KG1 (cell line): ENCODE measurements at regions not wholly inside any gene's neighbourhood (a gene's known extent, or its start where the extent isn't known, plus 50 kb on each side); places are given as distances from the start of the nearest gene placed in this dataset.

ENCODE experiments used
- DNase-seq: peaks from one replicate; lab custom pipeline; 2025; lab: John Stamatoyannopoulos, UW

- no peak for DNase-seq
Measured at GRCh38 chr2:67043781-67044478, 353.2 kb upstream of the ETAA1 start.

- no peak for DNase-seq
Measured at GRCh38 chr2:67046591-67046990, 350.5 kb upstream of the ETAA1 start.

GRCh38 chr2:67048314-67048713, 348.8 kb upstream of the ETAA1 start:
- DNase-seq, result no peak

GRCh38 chr2:67050622-67051021, 346.5 kb upstream of the ETAA1 start:
- no peak for DNase-seq

GRCh38 chr2:67054728-67055127, 342.4 kb upstream of the ETAA1 start:
- no peak for DNase-seq

- no peak for DNase-seq
Measured at GRCh38 chr2:67055387-67056304, 341.5 kb upstream of the ETAA1 start.

GRCh38 chr2:67057123-67057522, 340.0 kb upstream of the ETAA1 start:
- no peak for DNase-seq

- no peak for DNase-seq
Measured at GRCh38 chr2:67057901-67058703, 339.0 kb upstream of the ETAA1 start.

GRCh38 chr2:67065046-67065445, 332.1 kb upstream of the ETAA1 start:
- no peak for DNase-seq

- DNase-seq, result no peak
Measured at GRCh38 chr2:67066782-67067181, 330.4 kb upstream of the ETAA1 start.

GRCh38 chr2:67067656-67068055, 329.5 kb upstream of the ETAA1 start:
- DNase-seq, result no peak

- DNase-seq, result no peak
Measured at GRCh38 chr2:67070826-67071225, 326.3 kb upstream of the ETAA1 start.

GRCh38 chr2:67075056-67075455, 322.1 kb upstream of the ETAA1 start:
- no peak for DNase-seq

- no peak for DNase-seq
Measured at GRCh38 chr2:67075530-67076238, 321.4 kb upstream of the ETAA1 start.

GRCh38 chr2:67076239-67076624, 320.9 kb upstream of the ETAA1 start:
- DNase-seq, result no peak

- no peak for DNase-seq
Measured at GRCh38 chr2:67079729-67080128, 317.4 kb upstream of the ETAA1 start.

- no peak for DNase-seq
Measured at GRCh38 chr2:67082813-67083212, 314.3 kb upstream of the ETAA1 start.

- no peak for DNase-seq
Measured at GRCh38 chr2:67083951-67084350, 313.2 kb upstream of the ETAA1 start.

GRCh38 chr2:67085146-67085545, 312.0 kb upstream of the ETAA1 start:
- DNase-seq, result no peak

GRCh38 chr2:67091681-67092080, 305.5 kb upstream of the ETAA1 start:
- no peak for DNase-seq

- DNase-seq, result no peak
Measured at GRCh38 chr2:67095121-67095520, 302.0 kb upstream of the ETAA1 start.

GRCh38 chr2:67096886-67097285, 300.2 kb upstream of the ETAA1 start:
- no peak for DNase-seq
